ENCODE measurements at regions not wholly inside any gene's neighbourhood (a gene's known extent, or its start where the extent isn't known, plus 50 kb on each side); places are given as distances from the start of the nearest gene placed in this dataset.

DNA sequence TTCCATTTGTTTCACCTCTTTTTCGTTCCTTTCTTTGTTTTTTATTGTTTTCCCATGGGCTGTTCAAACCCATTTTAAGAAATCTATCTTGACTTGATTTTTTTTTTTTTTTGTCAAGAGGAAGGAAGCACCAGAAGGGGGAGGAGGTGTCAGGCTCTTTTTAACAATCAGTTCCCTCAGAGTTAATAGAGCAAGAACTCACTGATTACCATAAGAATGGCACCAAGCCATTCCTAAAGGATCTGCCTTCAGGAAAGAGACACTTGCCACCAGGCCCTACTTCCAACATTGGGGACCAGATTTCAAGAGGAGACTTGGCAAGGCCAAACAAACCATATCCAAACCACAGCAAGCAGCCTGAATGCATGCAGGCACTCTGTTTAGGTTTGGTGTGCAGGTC is 168.0 kb downstream of the OTOR start:
- Histone ChIP-seq H3K27me3 (ENCODE audit: insufficient read depth, low read depth) (no peaks in the 10 kb centered on the region), H3K27ac (no peak overlapping the region), H4K20me1 (ENCODE audit: insufficient read depth) (no peaks in the 10 kb centered on the region), H3K9ac (no peak overlapping the region), H3K4me3 (IDR thresholded peaks at IDR 0.05; ENCODE audit: insufficient read depth, low read depth, low read length) (no peak overlapping the region), H3K79me2 (ENCODE audit: insufficient read depth, low read depth) (no peaks in the 10 kb centered on the region), H3K4me2 (no peak overlapping the region), H2AFZ (ENCODE audit: low read depth) (no peak overlapping the region), H3K36me3 (ENCODE audit: insufficient read depth) (no peaks in the 10 kb centered on the region), H3K4me1 (ENCODE audit: low read depth, poor library complexity, severe bottlenecking) (no peaks in the 10 kb centered on the region)
- TF ChIP-seq, protein P1, sequence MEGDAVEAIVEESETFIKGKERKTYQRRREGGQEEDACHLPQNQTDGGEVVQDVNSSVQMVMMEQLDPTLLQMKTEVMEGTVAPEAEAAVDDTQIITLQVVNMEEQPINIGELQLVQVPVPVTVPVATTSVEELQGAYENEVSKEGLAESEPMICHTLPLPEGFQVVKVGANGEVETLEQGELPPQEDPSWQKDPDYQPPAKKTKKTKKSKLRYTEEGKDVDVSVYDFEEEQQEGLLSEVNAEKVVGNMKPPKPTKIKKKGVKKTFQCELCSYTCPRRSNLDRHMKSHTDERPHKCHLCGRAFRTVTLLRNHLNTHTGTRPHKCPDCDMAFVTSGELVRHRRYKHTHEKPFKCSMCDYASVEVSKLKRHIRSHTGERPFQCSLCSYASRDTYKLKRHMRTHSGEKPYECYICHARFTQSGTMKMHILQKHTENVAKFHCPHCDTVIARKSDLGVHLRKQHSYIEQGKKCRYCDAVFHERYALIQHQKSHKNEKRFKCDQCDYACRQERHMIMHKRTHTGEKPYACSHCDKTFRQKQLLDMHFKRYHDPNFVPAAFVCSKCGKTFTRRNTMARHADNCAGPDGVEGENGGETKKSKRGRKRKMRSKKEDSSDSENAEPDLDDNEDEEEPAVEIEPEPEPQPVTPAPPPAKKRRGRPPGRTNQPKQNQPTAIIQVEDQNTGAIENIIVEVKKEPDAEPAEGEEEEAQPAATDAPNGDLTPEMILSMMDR (conservative IDR thresholded peaks at IDR 0.05; ENCODE audit: low read depth, low read length), result no peak

- Histone ChIP-seq H3K27me3 (ENCODE audit: insufficient read depth, low read depth) (no peaks in the 10 kb centered on the region), H3K27ac (no peak overlapping the region), H3K4me2 (no peak overlapping the region), H2AFZ (ENCODE audit: low read depth) (no peak overlapping the region), H4K20me1 (ENCODE audit: insufficient read depth) (no peaks in the 10 kb centered on the region), H3K79me2 (ENCODE audit: insufficient read depth, low read depth) (no peaks in the 10 kb centered on the region), H3K9ac (no peak overlapping the region), H3K36me3 (ENCODE audit: insufficient read depth) (no peaks in the 10 kb centered on the region), H3K4me3 (IDR thresholded peaks at IDR 0.05; ENCODE audit: insufficient read depth, low read depth, low read length) (no peak overlapping the region), H3K4me1 (ENCODE audit: low read depth, poor library complexity, severe bottlenecking) (no peaks in the 10 kb centered on the region)
- TF ChIP-seq, protein P1 (conservative IDR thresholded peaks at IDR 0.05; ENCODE audit: low read depth, low read length), result no peak
Measured at GRCh38 chr20:16917636-16918035, 169.5 kb downstream of the OTOR start.

DNA sequence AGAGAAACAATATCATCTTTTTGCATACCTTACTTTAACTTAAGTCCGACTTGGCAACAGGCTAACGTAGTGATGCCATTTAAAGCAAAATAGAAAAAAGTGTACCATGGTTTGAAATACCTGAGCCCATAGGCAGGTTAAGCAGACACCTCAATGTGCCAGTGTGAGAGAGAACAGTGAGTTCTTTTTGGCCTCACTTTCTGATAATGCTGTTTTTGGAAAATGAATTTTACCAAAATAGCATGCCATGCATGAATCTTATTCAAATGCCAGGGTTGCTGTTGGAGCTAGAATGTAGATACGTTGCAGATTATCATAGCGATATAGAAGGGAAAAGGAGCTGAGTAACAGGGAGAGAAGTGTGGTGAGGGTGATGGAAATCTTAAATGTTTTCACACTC is 170.2 kb downstream of the OTOR start:
- H2AFZ ChIP-seq (ENCODE audit: low read depth), result no peak overlapping the region
- no peak overlapping the region for H3K4me3 ChIP-seq (IDR thresholded peaks at IDR 0.05; ENCODE audit: insufficient read depth, low read depth, low read length)
- H3K27ac ChIP-seq, result no peak overlapping the region
- no peaks in the 10 kb centered on the region for H3K27me3 ChIP-seq (ENCODE audit: insufficient read depth, low read depth)
- no peak overlapping the region for H3K4me2 ChIP-seq
- TF ChIP-seq, protein P1 (conservative IDR thresholded peaks at IDR 0.05; ENCODE audit: low read depth, low read length), result no peak
- no peaks in the 10 kb centered on the region for H4K20me1 ChIP-seq (ENCODE audit: insufficient read depth)
- no peak overlapping the region for H3K9ac ChIP-seq
- H3K36me3 ChIP-seq (ENCODE audit: insufficient read depth), result no peaks in the 10 kb centered on the region
- H3K79me2 ChIP-seq (ENCODE audit: insufficient read depth, low read depth), result no peaks in the 10 kb centered on the region
- H3K4me1 ChIP-seq (ENCODE audit: low read depth, poor library complexity, severe bottlenecking), result no peaks in the 10 kb centered on the region

DNA sequence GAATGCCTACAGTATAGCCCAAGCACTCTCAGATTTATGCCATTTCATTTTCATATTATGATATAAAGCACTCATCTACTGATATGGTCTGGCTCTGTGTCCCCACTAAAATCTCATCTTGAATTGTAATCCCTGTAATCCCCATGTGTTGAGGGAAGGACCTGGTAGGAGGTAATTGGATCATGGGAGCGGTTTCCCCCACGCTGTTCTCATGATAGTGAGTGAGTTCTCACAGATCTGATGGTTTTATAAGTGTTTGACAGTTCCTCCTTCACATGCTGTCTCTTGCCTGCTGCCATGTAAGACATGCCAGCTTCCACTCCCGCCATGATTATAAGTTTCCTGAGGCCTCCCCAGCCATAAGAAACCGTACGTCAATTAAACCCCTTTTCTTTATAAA is 171.7 kb downstream of the OTOR start:
- no peak overlapping the region for H3K27ac ChIP-seq
- H3K9ac ChIP-seq, result no peak overlapping the region
- no peaks in the 10 kb centered on the region for H3K4me1 ChIP-seq (ENCODE audit: low read depth, poor library complexity, severe bottlenecking)
- TF ChIP-seq, protein P1 (conservative IDR thresholded peaks at IDR 0.05; ENCODE audit: low read depth, low read length), result no peak
- no peaks in the 10 kb centered on the region for H3K36me3 ChIP-seq (ENCODE audit: insufficient read depth)
- H4K20me1 ChIP-seq (ENCODE audit: insufficient read depth), result no peaks in the 10 kb centered on the region
- no peak overlapping the region for H2AFZ ChIP-seq (ENCODE audit: low read depth)
- no peak overlapping the region for H3K4me2 ChIP-seq
- H3K27me3 ChIP-seq (ENCODE audit: insufficient read depth, low read depth), result no peaks in the 10 kb centered on the region
- H3K79me2 ChIP-seq (ENCODE audit: insufficient read depth, low read depth), result no peaks in the 10 kb centered on the region
- H3K4me3 ChIP-seq (IDR thresholded peaks at IDR 0.05; ENCODE audit: insufficient read depth, low read depth, low read length), result no peak overlapping the region

- Histone ChIP-seq H3K4me3 (IDR thresholded peaks at IDR 0.05; ENCODE audit: insufficient read depth, low read depth, low read length) (no peak overlapping the region), H3K4me2 (no peak overlapping the region), H3K79me2 (ENCODE audit: insufficient read depth, low read depth) (no peaks in the 10 kb centered on the region), H3K36me3 (ENCODE audit: insufficient read depth) (no peaks in the 10 kb centered on the region), H3K9ac (no peak overlapping the region), H3K27ac (no peak overlapping the region), H4K20me1 (ENCODE audit: insufficient read depth) (no peaks in the 10 kb centered on the region), H3K27me3 (ENCODE audit: insufficient read depth, low read depth) (no peaks in the 10 kb centered on the region), H2AFZ (ENCODE audit: low read depth) (no peak overlapping the region), H3K4me1 (ENCODE audit: low read depth, poor library complexity, severe bottlenecking) (no peaks in the 10 kb centered on the region)
- TF ChIP-seq, protein P1 (conservative IDR thresholded peaks at IDR 0.05; ENCODE audit: low read depth, low read length), result no peak
Measured at GRCh38 chr20:16922834-16923233, 174.7 kb downstream of the OTOR start.
